GM23338 (cell line): ENCODE measurements at regions not wholly inside any gene's neighbourhood (a gene's known extent, or its start where the extent isn't known, plus 50 kb on each side); places are given as distances from the start of the nearest gene placed in this dataset.

Experiments used
- ATAC-seq: fragments of 200-7000 bp; cut with Tn5 transposase; 3 replicates; pipeline ENCODE4 v1.9.1; 2020
- DNase-seq: peaks from one replicate; pipeline ENCODE4 v3.0.0-alpha.2; 2015; ENCODE audit warnings: low spot score
- H2AFZ ChIP-seq: fragments of 200-600 bp; sonication (generic); 2 replicates; pipeline ENCODE4 v1.8.0; 2016; ENCODE audit warnings: antibody characterized with exemption, mild to moderate bottlenecking, moderate library complexity
- H3F3A ChIP-seq: fragments of 200-600 bp; sonication (generic); replicated peaks from 2 replicates; pipeline ENCODE4 v1.8.0; 2017; ENCODE audit warnings: antibody characterized with exemption, mixed run types, low read depth
- H3K27ac ChIP-seq: fragments of 200-600 bp; sonication (generic); 2 replicates; pipeline ENCODE4 v1.6.1; 2016; ENCODE audit warnings: low read depth
- H3K27me3 ChIP-seq: fragments of 200-600 bp; sonication (generic); 2 replicates; pipeline ENCODE4 v1.8.0; 2016; ENCODE audit warnings: mild to moderate bottlenecking, mixed run types, moderate library complexity; ENCODE audit not compliant: insufficient read depth
- H3K36me3 ChIP-seq: fragments of 200-600 bp; sonication (generic); 2 replicates; pipeline ENCODE4 v1.8.0; 2016; ENCODE audit warnings: mild to moderate bottlenecking; ENCODE audit not compliant: insufficient read depth
- H3K4me1 ChIP-seq: fragments of 200-600 bp; sonication (generic); 2 replicates; pipeline ENCODE4 v1.8.0; 2016; ENCODE audit warnings: mild to moderate bottlenecking, moderate library complexity; ENCODE audit not compliant: insufficient read depth
- H3K4me2 ChIP-seq: fragments of 200-600 bp; sonication (generic); 2 replicates; pipeline ENCODE4 v1.7.1; 2017; ENCODE audit warnings: mixed run types
- H3K4me3 ChIP-seq: fragments of 200-600 bp; sonication (generic); 2 replicates; pipeline ENCODE4 v1.6.1; 2016; ENCODE audit warnings: mixed run types
- H3K79me2 ChIP-seq: fragments of 200-600 bp; sonication (generic); replicated peaks from 2 replicates; pipeline ENCODE4 v1.8.0; 2017; ENCODE audit warnings: mild to moderate bottlenecking; ENCODE audit not compliant: insufficient read depth
- H3K9me2 ChIP-seq: fragments of 200-600 bp; sonication (generic); 2 replicates; pipeline ENCODE4 v1.8.0; 2017; ENCODE audit not compliant: insufficient read depth
- H4K20me1 ChIP-seq: fragments of 200-600 bp; sonication (generic); replicated peaks from 2 replicates; pipeline ENCODE4 v1.8.0; 2017; ENCODE audit warnings: mild to moderate bottlenecking; ENCODE audit not compliant: insufficient read depth
- H3K27ac Mint-ChIP-seq: 2 replicates; pipeline ENCODE4 v1.8.0; 2020; ENCODE audit warnings: inconsistent platforms, mild to moderate bottlenecking, moderate library complexity, mixed read lengths
- H3K27me3 Mint-ChIP-seq: 3 replicates; pipeline ENCODE4 v1.8.0; 2022; ENCODE audit warnings: low read depth, mild to moderate bottlenecking, moderate library complexity, mixed read lengths, inconsistent platforms; ENCODE audit not compliant: insufficient read depth, poor library complexity
- H3K36me3 Mint-ChIP-seq: 3 replicates; pipeline ENCODE4 v1.8.0; 2021; ENCODE audit warnings: low read depth, mild to moderate bottlenecking, inconsistent platforms, moderate library complexity, mixed read lengths
- H3K4me1 Mint-ChIP-seq: 3 replicates; pipeline ENCODE4 v1.8.0; 2020; ENCODE audit warnings: mild to moderate bottlenecking, inconsistent platforms, mixed read lengths
- H3K4me3 Mint-ChIP-seq: 3 replicates; pipeline ENCODE4 v1.8.0; 2021; ENCODE audit warnings: moderate library complexity, mild to moderate bottlenecking, inconsistent platforms, mixed read lengths
- H3K9me3 Mint-ChIP-seq: 3 replicates; pipeline ENCODE4 v1.8.0; 2020; ENCODE audit warnings: moderate library complexity, mild to moderate bottlenecking, inconsistent platforms, mixed read lengths
- CREB1 ChIP-seq: fragments of 250-450 bp; sonication (Bioruptor Pico); IDR thresholded peaks from 2 replicates; pipeline ENCODE4 v1.5.0; 2020; ENCODE audit warnings: low read depth, mild to moderate bottlenecking, moderate library complexity
- CTCF ChIP-seq, 2 experiments: fragments of 200-600 bp in 1 of 2; sonication (generic) in 1 of 2; conservative IDR thresholded peaks; 2 replicates each; pipeline versions ENCODE4 v1.5.1 to v1.6.1; 2016 to 2017; ENCODE audit warnings: antibody characterized with exemption in 2 of 2, low read depth in 2 of 2, mild to moderate bottlenecking in 2 of 2, moderate library complexity in 1 of 2
- ETS1 ChIP-seq: IDR thresholded peaks from 2 replicates; pipeline ENCODE4 v1.6.1; 2016; ENCODE audit warnings: antibody characterized with exemption
- EZH2 ChIP-seq: fragments of 200-600 bp; sonication (generic); IDR thresholded peaks from one replicate; pipeline ENCODE4 v1.8.0; 2017; ENCODE audit warnings: antibody characterized with exemption, mild to moderate bottlenecking, low read depth; ENCODE audit not compliant: unreplicated experiment
- EZH2phosphoT487 ChIP-seq: fragments of 200-600 bp; sonication (generic); IDR thresholded peaks from one replicate; pipeline ENCODE4 v1.8.1; 2018; ENCODE audit warnings: antibody characterized with exemption; ENCODE audit not compliant: unreplicated experiment
- JUNB ChIP-seq: IDR thresholded peaks from one replicate; pipeline ENCODE4 v1.6.1; 2016; ENCODE audit warnings: antibody characterized with exemption; ENCODE audit not compliant: unreplicated experiment
- NANOG ChIP-seq: IDR thresholded peaks from 2 replicates; pipeline ENCODE4 v1.6.1; 2016; ENCODE audit warnings: antibody characterized with exemption, borderline replicate concordance
- POLR2AphosphoS5 ChIP-seq: IDR thresholded peaks from 2 replicates; pipeline ENCODE4 v1.6.1; 2016; ENCODE audit warnings: antibody characterized with exemption, low read depth
- REST ChIP-seq: IDR thresholded peaks from one replicate; pipeline ENCODE4 v1.6.1; 2018; ENCODE audit warnings: antibody characterized with exemption; ENCODE audit not compliant: unreplicated experiment
- STAT1 ChIP-seq: IDR thresholded peaks from one replicate; pipeline ENCODE4 v1.6.1; 2016; ENCODE audit warnings: antibody characterized with exemption; ENCODE audit not compliant: unreplicated experiment
- ZNF114 ChIP-seq: fragments of 250-450 bp; sonication (Bioruptor Pico); IDR thresholded peaks from 2 replicates; pipeline ENCODE4 v1.5.0; 2020; ENCODE audit warnings: mild to moderate bottlenecking, moderate library complexity
- ZNF331 ChIP-seq: fragments of 250-450 bp; sonication (Bioruptor Pico); IDR thresholded peaks from 2 replicates; pipeline ENCODE4 v1.5.0; 2020; ENCODE audit warnings: low read depth, mild to moderate bottlenecking, moderate library complexity
- ZNF462 ChIP-seq: fragments of 250-450 bp; sonication (Bioruptor Pico); IDR thresholded peaks from 2 replicates; pipeline ENCODE4 v1.5.0; 2020; ENCODE audit warnings: mild to moderate bottlenecking, moderate library complexity

GRCh38 chrY:21135591-21135990, 375.5 kb upstream of the RBMY1B start:
- Histone ChIP-seq H3K27ac (no peak overlapping the region), H3K9me2 (no peaks in the 10 kb centered on the region), H3K36me3 (no peaks in the 10 kb centered on the region), H3K4me3 (no peak overlapping the region), H2AFZ (no peak overlapping the region), H3K27me3 (no peaks in the 10 kb centered on the region), H3F3A (no peaks in the 10 kb centered on the region), H4K20me1 (no peaks in the 10 kb centered on the region), H3K4me1 (no peaks in the 10 kb centered on the region), H3K4me2 (no peak overlapping the region), H3K79me2 (no peaks in the 10 kb centered on the region)
- Mint-ChIP-seq H3K36me3 (peaks cover 2% of the 10 kb centered on the region; the same call in 1 of the 3 replicates), H3K9me3 (peaks cover 71% of the 10 kb centered on the region), H3K27ac (no peak overlapping the region), H3K4me3 (no peak overlapping the region), H3K4me1 (no peaks in the 10 kb centered on the region), H3K27me3 (no peaks in the 10 kb centered on the region)
- ATAC-seq (no peak), DNase-seq (no peak)
- TF ChIP-seq EZH2phosphoT487, result no peak
- no peak for TF ChIP-seq REST
- no peak for TF ChIP-seq EZH2
- TF ChIP-seq STAT1, result no peak
- no peak for TF ChIP-seq JUNB
- no peak for TF ChIP-seq ETS1
- no peak for TF ChIP-seq POLR2AphosphoS5
- no peak for TF ChIP-seq ZNF331 (CRISPR knock-in tag)
- TF ChIP-seq CTCF (conservative IDR thresholded peaks at IDR 0.05; ENCODE audit: low read depth in 2 of 2), result no peak
- no peak for TF ChIP-seq ZNF462 (CRISPR knock-in tag)
- no peak for TF ChIP-seq NANOG
- TF ChIP-seq CREB1 (CRISPR knock-in tag), result no peak
- TF ChIP-seq ZNF114, result no peak
